ENCODE measurements at regions not wholly inside any gene's neighbourhood (a gene's known extent, or its start where the extent isn't known, plus 50 kb on each side); places are given as distances from the start of the nearest gene placed in this dataset.
"Not testable (repeated sequence)": the region's sequence is repeated elsewhere in the genome, so short reads cannot be mapped to it uniquely, and the experiment has no call there.

- not testable (repeated sequence) for TF ChIP-seq CTCF (IDR thresholded peaks at IDR 0.05; ENCODE audit: low read depth, low read length); POLR2A (IDR thresholded peaks at IDR 0.05; ENCODE audit: extremely low read depth, insufficient read length); MAX (IDR thresholded peaks at IDR 0.05; ENCODE audit: low read depth, low read length); MYC (IDR thresholded peaks at IDR 0.05; ENCODE audit: low read depth, low read length)
Measured at GRCh38 chr2:35568574-35568973, 787.0 kb upstream of the CRIM1 start.
